Glutamatergic neuron (in vitro differentiated cells): ENCODE measurements at regions not wholly inside any gene's neighbourhood (a gene's known extent, or its start where the extent isn't known, plus 50 kb on each side); places are given as distances from the start of the nearest gene placed in this dataset.

Experiments
- DNase-seq: peaks from one replicate; pipeline ENCODE4 v3.0.0; 2022
- H3K27ac Mint-ChIP-seq: one replicate; pipeline ENCODE4 v1.8.0; 2020; ENCODE audit warnings: mild to moderate bottlenecking, mixed read lengths, inconsistent platforms; ENCODE audit not compliant: unreplicated experiment
- H3K27me3 Mint-ChIP-seq: one replicate; pipeline ENCODE4 v1.8.0; 2020; ENCODE audit warnings: mild to moderate bottlenecking, moderate library complexity, mixed read lengths, inconsistent platforms; ENCODE audit not compliant: unreplicated experiment
- H3K36me3 Mint-ChIP-seq: one replicate; pipeline ENCODE4 v1.8.0; 2020; ENCODE audit warnings: mild to moderate bottlenecking, mixed read lengths, inconsistent platforms; ENCODE audit not compliant: unreplicated experiment
- H3K4me1 Mint-ChIP-seq: one replicate; pipeline ENCODE4 v1.8.0; 2020; ENCODE audit warnings: mild to moderate bottlenecking, low read depth, mixed read lengths, inconsistent platforms; ENCODE audit not compliant: unreplicated experiment
- H3K4me3 Mint-ChIP-seq: one replicate; pipeline ENCODE4 v1.8.0; 2020; ENCODE audit warnings: mild to moderate bottlenecking, mixed read lengths, inconsistent platforms; ENCODE audit not compliant: unreplicated experiment
- H3K9me3 Mint-ChIP-seq: one replicate; pipeline ENCODE4 v1.8.0; 2020; ENCODE audit warnings: mild to moderate bottlenecking, moderate library complexity, mixed read lengths, inconsistent platforms; ENCODE audit not compliant: unreplicated experiment
- TF ChIP-seq, protein P1 (sequence below): fragments of 200-600 bp; sonication (generic); IDR thresholded peaks from one replicate; pipeline ENCODE4 v1.5.0; 2021; ENCODE audit not compliant: partially characterized antibody, unreplicated experiment

DNA sequence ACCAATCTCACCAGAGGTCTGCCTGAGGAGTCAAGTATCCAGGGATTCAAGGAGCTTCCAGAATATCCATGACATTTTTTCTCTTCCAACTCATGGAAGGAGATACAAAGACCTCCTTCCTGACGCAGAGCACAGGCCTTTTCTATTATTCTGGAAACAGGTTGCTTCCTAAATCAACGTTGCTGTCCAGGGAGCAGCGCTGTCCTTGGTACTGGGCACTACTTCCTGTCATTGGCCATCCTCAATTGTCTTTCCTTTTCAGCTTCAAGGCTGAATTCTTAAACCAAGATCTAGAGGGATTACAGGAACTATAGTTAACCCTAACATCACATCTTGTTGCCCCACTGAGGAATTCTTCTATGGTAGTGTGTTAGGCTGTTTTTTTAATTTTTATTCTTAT, 50.4 kb upstream of the TBC1D21 start:
- Mint-ChIP-seq H3K4me1 (peaks cover 9% of the 10 kb centered on the region), H3K27ac (no peak overlapping the region), H3K36me3 (peaks cover 7% of the 10 kb centered on the region), H3K27me3 (peaks cover 3% of the 10 kb centered on the region), H3K4me3 (peak overlapping the region; percentile 14), H3K9me3 (peaks cover 5% of the 10 kb centered on the region)
- TF ChIP-seq, protein P1, sequence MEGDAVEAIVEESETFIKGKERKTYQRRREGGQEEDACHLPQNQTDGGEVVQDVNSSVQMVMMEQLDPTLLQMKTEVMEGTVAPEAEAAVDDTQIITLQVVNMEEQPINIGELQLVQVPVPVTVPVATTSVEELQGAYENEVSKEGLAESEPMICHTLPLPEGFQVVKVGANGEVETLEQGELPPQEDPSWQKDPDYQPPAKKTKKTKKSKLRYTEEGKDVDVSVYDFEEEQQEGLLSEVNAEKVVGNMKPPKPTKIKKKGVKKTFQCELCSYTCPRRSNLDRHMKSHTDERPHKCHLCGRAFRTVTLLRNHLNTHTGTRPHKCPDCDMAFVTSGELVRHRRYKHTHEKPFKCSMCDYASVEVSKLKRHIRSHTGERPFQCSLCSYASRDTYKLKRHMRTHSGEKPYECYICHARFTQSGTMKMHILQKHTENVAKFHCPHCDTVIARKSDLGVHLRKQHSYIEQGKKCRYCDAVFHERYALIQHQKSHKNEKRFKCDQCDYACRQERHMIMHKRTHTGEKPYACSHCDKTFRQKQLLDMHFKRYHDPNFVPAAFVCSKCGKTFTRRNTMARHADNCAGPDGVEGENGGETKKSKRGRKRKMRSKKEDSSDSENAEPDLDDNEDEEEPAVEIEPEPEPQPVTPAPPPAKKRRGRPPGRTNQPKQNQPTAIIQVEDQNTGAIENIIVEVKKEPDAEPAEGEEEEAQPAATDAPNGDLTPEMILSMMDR, result no peak
- no peak for DNase-seq
